Panc1 (cell line): ENCODE measurements at regions not wholly inside any gene's neighbourhood (a gene's known extent, or its start where the extent isn't known, plus 50 kb on each side); places are given as distances from the start of the nearest gene placed in this dataset.

Source experiments
- POLR2AphosphoS5 ChIP-seq: IDR thresholded peaks from 2 replicates; pipeline ENCODE4 v1.6.1; 2012; ENCODE audit warnings: mild to moderate bottlenecking, low read depth, low read length, moderate library complexity
- TF ChIP-seq, protein P1 (sequence below): fragments of 450-650 bp; IDR thresholded peaks from 2 replicates; pipeline ENCODE4 v1.5.1; 2017; ENCODE audit warnings: mild to moderate bottlenecking

DNA sequence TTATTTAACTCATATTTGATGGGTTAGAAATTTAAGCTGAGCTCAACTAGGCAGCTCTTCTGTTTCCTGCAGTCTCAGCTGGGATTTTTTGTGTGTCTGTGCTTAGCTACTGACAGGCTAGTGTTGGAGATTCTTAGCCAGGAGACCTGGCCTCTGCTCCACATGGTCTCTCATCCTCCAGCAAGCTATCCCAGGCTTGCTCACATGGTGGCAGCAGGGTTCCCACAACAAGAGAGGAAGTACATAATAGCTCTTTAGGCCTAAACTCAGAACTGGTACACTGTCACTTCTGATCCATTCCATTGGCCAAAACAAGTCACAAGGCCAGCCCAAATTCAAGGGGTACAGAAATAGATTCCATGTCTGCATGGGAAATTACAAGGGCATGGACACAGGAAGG, 406.2 kb downstream of the SUCLA2 start:
- TF ChIP-seq, protein P1, sequence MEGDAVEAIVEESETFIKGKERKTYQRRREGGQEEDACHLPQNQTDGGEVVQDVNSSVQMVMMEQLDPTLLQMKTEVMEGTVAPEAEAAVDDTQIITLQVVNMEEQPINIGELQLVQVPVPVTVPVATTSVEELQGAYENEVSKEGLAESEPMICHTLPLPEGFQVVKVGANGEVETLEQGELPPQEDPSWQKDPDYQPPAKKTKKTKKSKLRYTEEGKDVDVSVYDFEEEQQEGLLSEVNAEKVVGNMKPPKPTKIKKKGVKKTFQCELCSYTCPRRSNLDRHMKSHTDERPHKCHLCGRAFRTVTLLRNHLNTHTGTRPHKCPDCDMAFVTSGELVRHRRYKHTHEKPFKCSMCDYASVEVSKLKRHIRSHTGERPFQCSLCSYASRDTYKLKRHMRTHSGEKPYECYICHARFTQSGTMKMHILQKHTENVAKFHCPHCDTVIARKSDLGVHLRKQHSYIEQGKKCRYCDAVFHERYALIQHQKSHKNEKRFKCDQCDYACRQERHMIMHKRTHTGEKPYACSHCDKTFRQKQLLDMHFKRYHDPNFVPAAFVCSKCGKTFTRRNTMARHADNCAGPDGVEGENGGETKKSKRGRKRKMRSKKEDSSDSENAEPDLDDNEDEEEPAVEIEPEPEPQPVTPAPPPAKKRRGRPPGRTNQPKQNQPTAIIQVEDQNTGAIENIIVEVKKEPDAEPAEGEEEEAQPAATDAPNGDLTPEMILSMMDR, result no peak
- TF ChIP-seq POLR2AphosphoS5, result no peak
